Mesodermal cell (in vitro differentiated cells): ENCODE measurements at regions not wholly inside any gene's neighbourhood (a gene's known extent, or its start where the extent isn't known, plus 50 kb on each side); places are given as distances from the start of the nearest gene placed in this dataset.
"Not testable (repeated sequence)": the region's sequence is repeated elsewhere in the genome, so short reads cannot be mapped to it uniquely, and the experiment has no call there.

ENCODE experiments used
- H3K27ac ChIP-seq: 2 replicates; pipeline ENCODE4 v1.7.0; 2013; ENCODE audit warnings: mild to moderate bottlenecking, low read depth, low read length, moderate library complexity; ENCODE audit not compliant: severe bottlenecking
- H3K36me3 ChIP-seq: 2 replicates; pipeline ENCODE4 v1.7.1; 2013; ENCODE audit warnings: mild to moderate bottlenecking, low read length, moderate library complexity; ENCODE audit not compliant: control insufficient read depth, insufficient read depth
- H3K4me1 ChIP-seq: one replicate; pipeline ENCODE4 v1.7.1; 2013; ENCODE audit warnings: mild to moderate bottlenecking, low read length; ENCODE audit not compliant: insufficient read depth, control insufficient read depth, poor library complexity, severe bottlenecking
- H3K4me3 ChIP-seq: 2 replicates; pipeline ENCODE4 v1.7.0; 2013; ENCODE audit warnings: low read length, control low read depth, mild to moderate bottlenecking; ENCODE audit not compliant: insufficient read depth, poor library complexity, severe bottlenecking; ENCODE audit errors: extremely low read depth
- H3K9me3 ChIP-seq: 2 replicates; pipeline ENCODE4 v1.7.1; 2013; ENCODE audit warnings: mild to moderate bottlenecking, low read length, moderate library complexity; ENCODE audit not compliant: control insufficient read depth
- WGBS, 2 experiments: methylation state at CpG; one replicate each; pipeline ENCODE4 v1.1.5; 2013; ENCODE audit warnings: missing lambda C conversion rate in 2 of 2; ENCODE audit not compliant: insufficient coverage in 2 of 2; 5-methylcytosine and 5-hydroxymethylcytosine counted together

GRCh38 chr10:38403347-38404117 is 309.4 kb downstream of the ZNF37A start:
- not testable (repeated sequence) for H3K9me3 ChIP-seq, H3K4me1 ChIP-seq, H3K36me3 ChIP-seq
- Histone ChIP-seq H3K27ac (peak overlapping the region; percentile 53), H3K4me3 (peak overlapping the region; percentile 21)
- WGBS, 2 experiments = 89 to 96% methylated on average over 7 to 8 of the region's 23 CpGs

GRCh38 chr10:38423634-38424033 is 329.5 kb downstream of the ZNF37A start:
- not testable (repeated sequence) for H3K36me3 ChIP-seq, H3K9me3 ChIP-seq, H3K4me3 ChIP-seq, H3K4me1 ChIP-seq, H3K27ac ChIP-seq
- no CpG with 5 or more reads among the region's 1 CpG for WGBS, 2 experiments

GRCh38 chr10:38430242-38430641 is 336.1 kb downstream of the ZNF37A start:
- not testable (repeated sequence) for H3K27ac ChIP-seq, H3K36me3 ChIP-seq
- no CpG with 5 or more reads among the region's 2 CpGs for WGBS, 2 experiments

GRCh38 chr10:38437359-38437758 is 343.2 kb downstream of the ZNF37A start:
- not testable (repeated sequence) for H3K4me1 ChIP-seq, H3K9me3 ChIP-seq, H3K36me3 ChIP-seq, H3K27ac ChIP-seq, H3K4me3 ChIP-seq
- WGBS, 2 experiments = no CpG with 5 or more reads among the region's 5 CpGs

More at GRCh38 chr10:38430242-38430641, 336.1 kb downstream of the ZNF37A start:
- not testable (repeated sequence) for H3K4me3 ChIP-seq, H3K9me3 ChIP-seq, H3K4me1 ChIP-seq

GRCh38 chr10:38448614-38449355 is 354.6 kb downstream of the ZNF37A start:
- H3K9me3 ChIP-seq, H3K27ac ChIP-seq, H3K4me1 ChIP-seq, H3K4me3 ChIP-seq, H3K36me3 ChIP-seq: not testable (repeated sequence)
- 83 to 86% methylated on average over 13 to 16 of the region's 22 CpGs for WGBS, 2 experiments

- WGBS, 2 experiments = 91 to 94% methylated on average over 11 to 21 of the region's 21 CpGs
- not testable (repeated sequence) for H3K36me3 ChIP-seq, H3K9me3 ChIP-seq, H3K27ac ChIP-seq, H3K4me1 ChIP-seq, H3K4me3 ChIP-seq
Measured at GRCh38 chr10:38449618-38450017, 355.5 kb downstream of the ZNF37A start.

GRCh38 chr10:38450372-38451057 is 356.4 kb downstream of the ZNF37A start:
- H3K4me3 ChIP-seq = not testable (repeated sequence)
- 86 to 90% methylated on average over 22 to 26 of the region's 32 CpGs for WGBS, 2 experiments

GRCh38 chr10:38451306-38451967 is 357.3 kb downstream of the ZNF37A start:
- H3K4me1 ChIP-seq, H3K9me3 ChIP-seq, H3K27ac ChIP-seq, H3K4me3 ChIP-seq, H3K36me3 ChIP-seq: not testable (repeated sequence)
- 73 to 81% methylated on average over 15 of the region's 28 CpGs for WGBS, 2 experiments

More at GRCh38 chr10:38450372-38451057, 356.4 kb downstream of the ZNF37A start:
- not testable (repeated sequence) for H3K4me1 ChIP-seq, H3K36me3 ChIP-seq, H3K27ac ChIP-seq, H3K9me3 ChIP-seq
